ENCODE measurements at regions not wholly inside any gene's neighbourhood (a gene's known extent, or its start where the extent isn't known, plus 50 kb on each side); places are given as distances from the start of the nearest gene placed in this dataset.

DNA sequence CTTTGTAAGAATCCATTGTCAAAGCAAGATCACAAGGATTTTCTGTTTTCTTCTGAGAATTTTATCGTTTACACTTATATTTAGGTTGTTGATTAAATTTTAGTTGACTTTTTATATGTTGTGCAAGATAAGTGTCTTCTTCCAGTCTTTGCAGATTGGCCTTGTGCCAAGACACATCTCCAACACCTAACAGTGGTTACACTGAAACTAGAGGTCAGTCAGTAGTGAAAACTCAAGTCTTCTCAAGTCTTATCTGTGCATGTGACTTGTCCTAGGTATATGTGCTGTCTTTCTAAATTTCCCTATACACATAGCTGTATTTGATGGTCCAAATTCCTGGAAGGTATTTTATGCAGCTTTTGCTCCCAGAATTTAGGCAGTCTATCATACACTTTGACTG lies 1183.2 kb upstream of the B3GALT2 start:
- H3K4me3 ChIP-seq = no peak overlapping the region
- H3K27ac ChIP-seq = no peak overlapping the region
- no peaks in the 10 kb centered on the region for H3K4me1 ChIP-seq
- WGBS, 2 donors = 93 to 94% methylated on average over 1 of the region's 1 CpG
- no peak for TF ChIP-seq EP300 (IDR thresholded peaks at IDR 0.05)
- TF ChIP-seq POLR2A (IDR thresholded peaks at IDR 0.05) = no peak
- TF ChIP-seq, protein P1, sequence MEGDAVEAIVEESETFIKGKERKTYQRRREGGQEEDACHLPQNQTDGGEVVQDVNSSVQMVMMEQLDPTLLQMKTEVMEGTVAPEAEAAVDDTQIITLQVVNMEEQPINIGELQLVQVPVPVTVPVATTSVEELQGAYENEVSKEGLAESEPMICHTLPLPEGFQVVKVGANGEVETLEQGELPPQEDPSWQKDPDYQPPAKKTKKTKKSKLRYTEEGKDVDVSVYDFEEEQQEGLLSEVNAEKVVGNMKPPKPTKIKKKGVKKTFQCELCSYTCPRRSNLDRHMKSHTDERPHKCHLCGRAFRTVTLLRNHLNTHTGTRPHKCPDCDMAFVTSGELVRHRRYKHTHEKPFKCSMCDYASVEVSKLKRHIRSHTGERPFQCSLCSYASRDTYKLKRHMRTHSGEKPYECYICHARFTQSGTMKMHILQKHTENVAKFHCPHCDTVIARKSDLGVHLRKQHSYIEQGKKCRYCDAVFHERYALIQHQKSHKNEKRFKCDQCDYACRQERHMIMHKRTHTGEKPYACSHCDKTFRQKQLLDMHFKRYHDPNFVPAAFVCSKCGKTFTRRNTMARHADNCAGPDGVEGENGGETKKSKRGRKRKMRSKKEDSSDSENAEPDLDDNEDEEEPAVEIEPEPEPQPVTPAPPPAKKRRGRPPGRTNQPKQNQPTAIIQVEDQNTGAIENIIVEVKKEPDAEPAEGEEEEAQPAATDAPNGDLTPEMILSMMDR (IDR thresholded peaks at IDR 0.05) = no peak
- no peak for DNase-seq (ENCODE audit: low spot score in 2 of 2)
- no peaks in the 10 kb centered on the region for H3K27me3 ChIP-seq
- no peaks in the 10 kb centered on the region for H3K36me3 ChIP-seq
- H3K9me3 ChIP-seq = no peaks in the 10 kb centered on the region

DNA sequence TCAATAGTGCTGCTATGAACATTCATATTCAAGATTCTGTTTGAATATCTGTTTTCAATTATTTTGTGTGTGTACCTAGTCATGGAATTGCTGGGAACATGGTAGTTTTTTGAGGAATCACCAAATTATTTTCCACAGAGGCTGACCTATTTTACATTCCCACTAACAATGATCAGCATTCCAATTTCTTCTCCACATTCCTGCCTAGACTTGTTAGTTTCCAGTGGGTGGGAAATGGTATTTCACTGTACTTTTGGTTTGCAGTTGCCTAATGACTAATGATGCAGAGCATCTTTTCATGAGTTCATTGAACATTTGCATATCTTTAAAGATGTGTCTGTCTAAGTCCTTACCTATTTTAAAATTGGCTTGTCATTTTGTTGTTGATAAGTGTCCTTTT lies 1182.6 kb upstream of the B3GALT2 start:
- H3K4me1 ChIP-seq = no peaks in the 10 kb centered on the region
- no peak overlapping the region for H3K27ac ChIP-seq
- DNase-seq (ENCODE audit: low spot score in 2 of 2) = no peak
- H3K4me3 ChIP-seq = no peak overlapping the region
- TF ChIP-seq, protein P1 (IDR thresholded peaks at IDR 0.05) = no peak
- TF ChIP-seq POLR2A (IDR thresholded peaks at IDR 0.05) = no peak
- no peak for TF ChIP-seq EP300 (IDR thresholded peaks at IDR 0.05)
- no peaks in the 10 kb centered on the region for H3K36me3 ChIP-seq
- H3K27me3 ChIP-seq = no peaks in the 10 kb centered on the region
- H3K9me3 ChIP-seq = no peaks in the 10 kb centered on the region

DNA sequence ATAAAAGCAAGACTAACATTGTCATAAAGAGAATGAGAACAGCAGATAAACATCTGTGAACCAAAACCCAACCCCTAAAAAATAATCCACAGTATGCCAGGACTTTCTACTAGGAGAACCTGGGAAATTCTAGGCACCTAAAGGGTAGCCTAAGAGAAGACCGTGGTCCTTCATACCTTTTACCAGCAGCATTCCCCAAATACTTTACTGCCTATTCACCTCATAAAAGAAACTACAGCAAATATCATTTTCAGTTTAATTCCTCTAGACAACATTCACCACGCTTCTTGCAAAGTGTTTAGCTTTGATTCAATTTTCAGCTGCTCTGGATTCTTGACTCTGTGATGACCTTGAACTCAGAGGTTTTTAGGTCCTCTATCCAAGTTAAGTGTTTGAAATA lies 1180.7 kb upstream of the B3GALT2 start:
- Histone ChIP-seq H3K27me3 (no peaks in the 10 kb centered on the region), H3K4me3 (no peak overlapping the region), H3K36me3 (no peaks in the 10 kb centered on the region), H3K27ac (no peak overlapping the region), H3K4me1 (no peaks in the 10 kb centered on the region), H3K9me3 (no peaks in the 10 kb centered on the region)
- TF ChIP-seq, protein P1 (IDR thresholded peaks at IDR 0.05) = no peak
- TF ChIP-seq EP300 (IDR thresholded peaks at IDR 0.05) (no peak), POLR2A (IDR thresholded peaks at IDR 0.05) (no peak)
- no peak for DNase-seq (ENCODE audit: low spot score in 2 of 2)
- 65 to 73% methylated on average over 2 of the region's 2 CpGs for WGBS, 2 donors

DNA sequence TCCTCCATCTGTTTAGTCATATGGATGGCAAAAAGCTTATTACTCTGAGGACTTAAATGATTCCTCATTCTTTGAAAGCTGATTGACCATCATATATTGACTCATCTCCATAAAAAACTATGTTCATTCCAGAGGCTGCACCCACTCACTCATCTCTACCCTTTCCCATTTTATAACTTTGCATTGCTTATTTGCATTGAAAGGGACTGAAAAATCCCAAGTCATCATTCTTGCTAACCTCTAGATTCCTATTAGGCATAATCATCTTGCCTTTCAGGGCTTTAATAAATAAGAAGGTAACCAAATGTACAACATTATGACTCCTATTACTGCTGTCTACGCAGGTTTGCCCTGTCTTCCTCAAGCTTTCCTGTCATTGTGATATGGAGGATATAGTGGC lies 1180.3 kb upstream of the B3GALT2 start:
- WGBS, 2 donors = 40 to 90% methylated on average over 1 of the region's 1 CpG
- TF ChIP-seq EP300 (IDR thresholded peaks at IDR 0.05) (no peak), POLR2A (IDR thresholded peaks at IDR 0.05) (no peak)
- TF ChIP-seq, protein P1 (IDR thresholded peaks at IDR 0.05) = no peak
- H3K9me3 ChIP-seq = no peaks in the 10 kb centered on the region
- H3K4me1 ChIP-seq = no peaks in the 10 kb centered on the region
- H3K27ac ChIP-seq = no peak overlapping the region
- no peak overlapping the region for H3K4me3 ChIP-seq
- DNase-seq (ENCODE audit: low spot score in 2 of 2) = no peak
- no peaks in the 10 kb centered on the region for H3K36me3 ChIP-seq
- H3K27me3 ChIP-seq = no peaks in the 10 kb centered on the region

DNA sequence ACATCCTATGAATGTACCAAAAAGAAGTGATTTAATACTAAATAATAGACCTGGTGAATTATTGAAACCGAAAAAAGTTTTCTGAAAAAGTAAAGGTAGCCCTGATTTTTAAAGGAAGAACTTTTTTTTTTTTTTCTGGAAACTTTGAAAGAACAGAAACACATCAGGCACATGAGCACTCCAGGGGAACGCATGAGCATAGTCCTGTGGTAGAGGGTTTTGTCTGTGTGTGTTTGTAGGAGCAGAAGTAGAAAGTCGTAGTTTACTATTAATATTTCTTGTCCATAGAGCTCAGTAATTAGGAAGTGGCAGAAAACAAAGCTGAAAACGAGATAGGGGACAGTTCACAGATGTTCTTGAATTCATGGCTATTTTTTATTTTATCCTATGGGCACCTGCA lies 1175.9 kb upstream of the B3GALT2 start:
- no peak overlapping the region for H3K27ac ChIP-seq
- 55 to 66% methylated on average over 4 of the region's 4 CpGs for WGBS, 2 donors

More for the DNA sequence above, 1175.9 kb upstream of the B3GALT2 start:
- H3K9me3 ChIP-seq = no peaks in the 10 kb centered on the region
- H3K27me3 ChIP-seq = no peaks in the 10 kb centered on the region
- no peak for TF ChIP-seq POLR2A (IDR thresholded peaks at IDR 0.05)
- TF ChIP-seq, protein P1 (IDR thresholded peaks at IDR 0.05) = no peak
- TF ChIP-seq EP300 (IDR thresholded peaks at IDR 0.05) = no peak
- H3K4me1 ChIP-seq = no peaks in the 10 kb centered on the region
- DNase-seq (ENCODE audit: low spot score in 2 of 2) = no peak
- no peak overlapping the region for H3K4me3 ChIP-seq
- H3K36me3 ChIP-seq = no peaks in the 10 kb centered on the region
